SK-N-SH (cell line): ENCODE measurements at regions not wholly inside any gene's neighbourhood (a gene's known extent, or its start where the extent isn't known, plus 50 kb on each side); places are given as distances from the start of the nearest gene placed in this dataset.
"Not testable (repeated sequence)": the region's sequence is repeated elsewhere in the genome, so short reads cannot be mapped to it uniquely, and the experiment has no call there.

ENCODE experiments used
- CTCF ChIA-PET: fragments of 300-600, 350-600 bp; formaldehyde crosslinking; extraction: SDS; loops from one replicate; lab custom pipeline; 2021; lab: Yijun Ruan, JAX
- POLR2A ChIA-PET: fragments of 350-600 bp; sonication (Branson Sonifier 250); formaldehyde crosslinking; extraction: SDS; loops from one replicate; lab custom pipeline; 2020; ENCODE audit warnings: antibody characterized with exemption, inconsistent platforms; lab: Yijun Ruan, JAX
- DNase-seq: peaks from one replicate; pipeline ENCODE4 v3.0.0; 2012
- H2AFZ ChIP-seq: fragments of 200-600 bp; sonication (generic); 2 replicates; pipeline ENCODE4 v1.8.1; 2016; ENCODE audit warnings: antibody characterized with exemption, mild to moderate bottlenecking, low read depth
- H3F3A ChIP-seq: fragments of 200-600 bp; sonication (generic); replicated peaks from 2 replicates; pipeline ENCODE3; 2016; ENCODE audit warnings: antibody characterized with exemption, mild to moderate bottlenecking; ENCODE audit not compliant: insufficient read depth
- H3K27ac ChIP-seq, 2 experiments: fragments of 200-500 bp in 1 of 2; fragments of 200-600 bp in 1 of 2; sonication (Bioruptor generic) in 1 of 2; sonication (generic), shearing (Covaris generic) in 1 of 2; 2 replicates each; pipeline versions ENCODE4 v1.5.1 to v1.6.1; 2014 to 2016; ENCODE audit warnings: low read depth in 2 of 2, inconsistent platforms in 1 of 2, low read length in 1 of 2, mild to moderate bottlenecking in 1 of 2, mixed read lengths in 1 of 2
- H3K27me3 ChIP-seq: fragments of 200-600 bp; sonication (generic), shearing (Covaris generic); 2 replicates; pipeline ENCODE4 v1.6.1; 2016; ENCODE audit warnings: mixed run types; ENCODE audit not compliant: insufficient read depth
- H3K36me3 ChIP-seq, 2 experiments: fragments of 200-500 bp in 1 of 2; fragments of 200-600 bp in 1 of 2; sonication (Bioruptor generic) in 1 of 2; sonication (generic) in 1 of 2; replicated peaks in 1 of 2; 2 replicates each; pipeline versions ENCODE3 to v1.5.1; 2014 to 2016; ENCODE audit warnings: low read length in 1 of 2, mild to moderate bottlenecking in 1 of 2; ENCODE audit not compliant: insufficient read depth in 2 of 2, control insufficient read depth in 1 of 2
- H3K4me1 ChIP-seq, 2 experiments: fragments of 200-500 bp in 1 of 2; fragments of 200-600 bp in 1 of 2; sonication (Bioruptor generic) in 1 of 2; sonication (generic), shearing (Covaris generic) in 1 of 2; 2 replicates each; pipeline versions ENCODE4 v1.5.1 to v1.6.1; 2014 to 2016; ENCODE audit warnings: low read depth in 1 of 2, low read length in 1 of 2, mixed run types in 1 of 2; ENCODE audit not compliant: insufficient read depth in 2 of 2, control insufficient read depth in 1 of 2
- H3K4me2 ChIP-seq: fragments of 200-600 bp; sonication (generic), shearing (Covaris generic); 2 replicates; pipeline ENCODE4 v1.6.1; 2017; ENCODE audit warnings: mixed run types
- H3K4me3 ChIP-seq, 2 experiments: fragments of 200-500 bp in 1 of 2; fragments of 200-600 bp in 1 of 2; sonication (Bioruptor generic) in 1 of 2; sonication (generic), shearing (Covaris generic) in 1 of 2; 2 replicates each; pipeline versions ENCODE4 v1.5.1 to v1.8.1; 2014 to 2016; ENCODE audit warnings: low read depth in 2 of 2, inconsistent platforms in 1 of 2, low read length in 1 of 2, mild to moderate bottlenecking in 1 of 2, mixed read lengths in 1 of 2, moderate library complexity in 1 of 2
- H3K79me2 ChIP-seq: fragments of 200-600 bp; sonication (generic); 2 replicates; pipeline ENCODE4 v1.8.1; 2017; ENCODE audit warnings: mild to moderate bottlenecking; ENCODE audit not compliant: insufficient read depth
- H3K9ac ChIP-seq: fragments of 200-600 bp; sonication (generic); 2 replicates; pipeline ENCODE4 v1.6.1; 2017; ENCODE audit warnings: mixed run types
- H3K9me2 ChIP-seq: fragments of 200-600 bp; sonication (generic); 2 replicates; pipeline ENCODE4 v1.6.1; 2017; ENCODE audit warnings: mixed run types
- H3K9me3 ChIP-seq: fragments of 200-600 bp; sonication (generic); 2 replicates; pipeline ENCODE4 v1.6.1; 2017; ENCODE audit warnings: mixed run types, mild to moderate bottlenecking, moderate library complexity
- H4K20me1 ChIP-seq: fragments of 200-600 bp; sonication (generic); 2 replicates; pipeline ENCODE4 v1.6.1; 2017; ENCODE audit warnings: mild to moderate bottlenecking, mixed run types; ENCODE audit not compliant: insufficient read depth
- FOXM1 ChIP-seq: IDR thresholded peaks from 2 replicates; pipeline ENCODE4 v1.4.0; 2012; ENCODE audit warnings: low read depth, mild to moderate bottlenecking
- RAD21 ChIP-seq: IDR thresholded peaks from 2 replicates; pipeline ENCODE4 v1.6.1; 2012; ENCODE audit warnings: mild to moderate bottlenecking, low read length
- RXRA ChIP-seq: IDR thresholded peaks from 2 replicates; pipeline ENCODE4 v1.4.0; 2012; ENCODE audit warnings: low read depth, mild to moderate bottlenecking, borderline replicate concordance
- SMC3 ChIP-seq: IDR thresholded peaks from 2 replicates; pipeline ENCODE4 v1.6.1; 2012; ENCODE audit warnings: low read depth, low read length, improper control_type of control experiment
- WGBS: methylation state at CpG from one replicate; pipeline ENCODE4 v1.1.6; 2017; ENCODE audit warnings: low lambda C conversion rate; 5-methylcytosine and 5-hydroxymethylcytosine counted together

DNA sequence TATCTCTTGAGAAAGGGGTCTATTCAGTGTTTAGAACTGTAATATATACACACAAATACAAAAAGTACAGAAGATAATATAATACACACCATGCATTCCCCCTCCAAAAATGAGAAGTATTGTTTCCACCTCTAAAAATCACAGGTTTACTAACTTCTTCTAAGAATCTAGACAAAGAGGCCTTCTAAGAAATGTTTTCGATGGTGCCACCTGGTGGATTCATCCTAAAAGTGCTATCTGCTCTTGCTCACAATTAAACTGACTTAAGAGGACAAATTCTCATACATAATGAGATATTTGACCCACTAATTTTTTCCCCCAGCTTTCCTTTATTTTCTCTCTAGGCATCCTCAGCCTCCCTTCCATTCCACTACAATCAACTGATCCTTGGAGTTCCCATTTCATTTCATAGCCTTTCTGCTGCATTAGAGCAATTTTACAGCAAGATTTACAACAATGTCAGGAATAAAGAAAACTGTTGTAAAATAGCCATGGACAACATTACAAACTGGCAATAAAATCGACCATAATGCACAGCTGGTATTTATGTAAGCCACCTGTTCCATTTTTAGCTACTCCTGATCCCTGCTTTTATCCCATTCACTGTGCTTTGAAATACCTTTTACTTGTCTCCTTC lies 124.6 kb downstream of the ARRDC4 start (continued):
- TF ChIP-seq RAD21 (peak; percentile 71), SMC3 (peak; percentile 80), RXRA (no peak), FOXM1 (no peak)

DNA sequence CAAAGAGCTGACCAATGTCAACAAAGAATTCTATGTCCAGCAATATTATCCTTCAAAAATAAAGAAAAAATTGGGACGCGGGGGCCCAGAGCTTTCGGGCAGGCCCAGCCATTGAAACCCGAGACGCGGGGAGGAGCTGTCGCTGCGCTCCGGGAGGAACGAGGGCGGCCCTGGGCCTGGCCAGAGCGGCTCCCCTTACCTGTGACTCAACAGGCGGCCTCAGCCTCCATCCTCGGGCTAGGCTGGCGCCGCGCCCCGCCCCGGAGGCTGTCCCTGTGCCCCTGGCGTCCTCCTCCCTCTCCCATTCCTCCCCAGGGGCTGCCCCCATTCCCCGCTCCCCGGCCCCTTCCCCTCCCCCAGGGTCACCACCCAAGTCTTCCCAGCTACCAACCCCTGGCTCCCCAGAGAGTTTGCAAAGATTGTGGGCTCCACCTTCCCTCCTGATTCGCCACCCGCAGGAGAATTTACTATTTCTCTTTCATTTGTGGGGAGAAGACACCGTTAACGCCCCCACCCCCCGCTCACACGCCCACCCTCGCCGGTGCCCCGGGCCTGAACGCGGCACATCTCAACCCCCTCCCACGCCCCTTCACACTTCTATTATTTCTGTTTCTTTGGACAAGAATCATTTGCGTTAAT lies 127.9 kb downstream of the ARRDC4 start:
- H3F3A ChIP-seq, H2AFZ ChIP-seq, H3K4me2 ChIP-seq, H3K27me3 ChIP-seq, H3K36me3 ChIP-seq, H3K9me3 ChIP-seq, POLR2A ChIA-PET, H3K9ac ChIP-seq, H3K4me3 ChIP-seq, H3K27ac ChIP-seq, H3K9me2 ChIP-seq, H3K79me2 ChIP-seq, DNase-seq, H4K20me1 ChIP-seq, H3K4me1 ChIP-seq: not testable (repeated sequence)
- WGBS: 32% methylated on average over 25 of the region's 35 CpGs
- CTCF ChIA-PET: interaction anchor here (1.3 to 3.7 kb wide), 3 partner anchors 92 to 185 kb away, joined by 3 to 18 read pairs (median 4); no protein-coding TSS in a partner anchor

DNA sequence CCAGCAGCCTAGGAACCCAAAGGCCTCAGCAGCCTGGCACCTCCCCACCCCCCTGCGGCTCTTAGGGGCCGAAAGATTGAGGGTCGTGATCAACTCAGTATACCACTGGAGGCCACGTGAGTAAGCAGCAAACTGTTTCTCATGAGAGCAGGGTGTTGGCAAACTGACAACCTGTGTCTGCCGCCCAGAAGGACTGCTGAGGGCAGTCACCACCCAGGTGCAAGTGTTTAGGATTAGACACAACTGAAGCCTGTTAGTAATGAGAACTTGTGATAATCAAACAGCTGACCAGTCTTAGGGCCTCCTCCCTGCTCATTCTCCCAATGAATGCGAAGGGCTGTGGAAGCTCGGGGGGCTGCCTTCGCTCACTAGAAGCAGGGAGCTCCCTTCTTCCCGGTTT lies 128.8 kb downstream of the ARRDC4 start:
- H3K9ac ChIP-seq, H3K27me3 ChIP-seq, H3K36me3 ChIP-seq, H2AFZ ChIP-seq, H3K4me3 ChIP-seq, H3F3A ChIP-seq, H3K79me2 ChIP-seq, H4K20me1 ChIP-seq, H3K9me2 ChIP-seq, CTCF ChIA-PET, H3K9me3 ChIP-seq, H3K4me1 ChIP-seq, POLR2A ChIA-PET, H3K4me2 ChIP-seq, DNase-seq, H3K27ac ChIP-seq: not testable (repeated sequence)
- 30% methylated on average over 4 of the region's 9 CpGs for WGBS

DNA sequence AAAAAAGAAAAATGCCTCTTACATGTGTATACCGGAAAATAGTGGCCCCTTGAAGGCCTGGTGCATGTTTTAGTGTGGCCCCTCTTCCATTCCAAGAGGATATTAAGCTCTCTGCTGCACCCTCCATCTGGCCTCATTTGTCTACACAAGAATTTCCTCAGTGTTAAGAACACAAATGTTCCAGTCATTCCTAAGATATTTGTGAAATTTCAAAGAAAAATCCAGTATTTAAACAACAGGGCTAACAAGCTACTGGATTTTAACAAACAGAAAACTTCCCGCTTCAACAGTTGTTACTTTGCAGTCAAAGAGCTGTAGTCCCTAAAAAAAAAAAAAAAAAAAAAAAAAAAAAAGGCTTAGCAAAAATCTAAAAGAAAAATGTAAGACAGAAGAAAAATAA lies 137.5 kb downstream of the ARRDC4 start:
- WGBS: 2% methylated on average over 2 of the region's 2 CpGs
- H3K9me2 ChIP-seq, H3K4me1 ChIP-seq, H3K4me3 ChIP-seq, H3F3A ChIP-seq, H3K4me2 ChIP-seq, H3K79me2 ChIP-seq, H4K20me1 ChIP-seq, POLR2A ChIA-PET, DNase-seq, H2AFZ ChIP-seq, H3K9me3 ChIP-seq, H3K27me3 ChIP-seq, H3K9ac ChIP-seq, H3K36me3 ChIP-seq, H3K27ac ChIP-seq: not testable (repeated sequence)
- CTCF ChIA-PET: interaction anchor here (1.6 kb wide), 1 partner anchor 15 kb away, joined by 4 read pairs; no protein-coding TSS in a partner anchor

DNA sequence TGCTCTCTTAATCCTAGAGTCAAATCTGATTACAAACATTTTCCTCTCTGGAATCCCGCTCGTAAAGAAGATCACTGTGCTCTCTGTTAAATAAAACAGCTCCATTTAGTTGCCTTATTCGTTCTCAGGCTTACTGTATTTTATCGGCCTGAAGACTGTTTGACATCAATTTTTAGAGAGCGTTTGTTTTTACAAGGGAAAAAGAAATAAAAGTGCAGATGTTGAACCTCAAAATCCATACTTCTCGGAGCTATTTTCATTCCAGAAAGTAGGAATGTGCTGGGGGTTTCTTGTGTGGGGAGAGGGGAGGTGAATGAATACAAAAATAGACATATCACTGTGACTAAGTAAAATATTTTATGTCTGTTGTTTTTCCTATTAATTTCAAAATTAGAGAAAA lies 140.1 kb downstream of the ARRDC4 start:
- H3K27me3 ChIP-seq, POLR2A ChIA-PET, H3K79me2 ChIP-seq, H3K4me3 ChIP-seq, H3F3A ChIP-seq, DNase-seq, H3K36me3 ChIP-seq, H3K4me1 ChIP-seq, H3K9me3 ChIP-seq, H3K4me2 ChIP-seq, H3K27ac ChIP-seq, H3K9me2 ChIP-seq, H4K20me1 ChIP-seq, H3K9ac ChIP-seq, H2AFZ ChIP-seq: not testable (repeated sequence)
- 7% methylated on average over 6 of the region's 6 CpGs for WGBS
- CTCF ChIA-PET: interaction anchor here (0.7 kb wide), 1 partner anchor 191 kb away, joined by 3 read pairs; no protein-coding TSS in a partner anchor
